ENCODE measurements at regions not wholly inside any gene's neighbourhood (a gene's known extent, or its start where the extent isn't known, plus 50 kb on each side); places are given as distances from the start of the nearest gene placed in this dataset.

GRCh38 chr4:111579767-111580166 lies 565.5 kb upstream of the FAM241A start (continued):
- no peak for TF ChIP-seq CTBP2 (IDR thresholded peaks at IDR 0.05; ENCODE audit: borderline replicate concordance, insufficient read depth, insufficient read length, low read length)
- no peak for TF ChIP-seq SRF (IDR thresholded peaks at IDR 0.05; ENCODE audit: low read depth, low read length)
- TF ChIP-seq TAF1 (IDR thresholded peaks at IDR 0.05; ENCODE audit: low read depth, low read length) = no peak
- no peak for TF ChIP-seq TCF12 (IDR thresholded peaks at IDR 0.05; ENCODE audit: low read depth, low read length)
- TF ChIP-seq ASH2L (IDR thresholded peaks at IDR 0.05; ENCODE audit: low read length) = no peak
- TF ChIP-seq CHD7 (IDR thresholded peaks at IDR 0.05; ENCODE audit: insufficient replicate concordance, low read length) = no peak
- no peak for TF ChIP-seq HDAC6 (IDR thresholded peaks at IDR 0.05; ENCODE audit: low read depth, low read length)
- no peak for TF ChIP-seq PHF8 (conservative IDR thresholded peaks at IDR 0.05; ENCODE audit: low read depth, low read length)
- no peak for TF ChIP-seq RNF2 (IDR thresholded peaks at IDR 0.05; ENCODE audit: borderline replicate concordance, low read depth, low read length, missing control alignments, poor library complexity, severe bottlenecking)
